G401.6 (cell line): ENCODE measurements at regions not wholly inside any gene's neighbourhood (a gene's known extent, or its start where the extent isn't known, plus 50 kb on each side); places are given as distances from the start of the nearest gene placed in this dataset.

Source experiments
- FAIRE-seq: peaks from 2 replicates; lab custom pipeline; 2012; peaks lifted over from hg19 to GRCh38; lab: Jason Lieb, UNC

DNA sequence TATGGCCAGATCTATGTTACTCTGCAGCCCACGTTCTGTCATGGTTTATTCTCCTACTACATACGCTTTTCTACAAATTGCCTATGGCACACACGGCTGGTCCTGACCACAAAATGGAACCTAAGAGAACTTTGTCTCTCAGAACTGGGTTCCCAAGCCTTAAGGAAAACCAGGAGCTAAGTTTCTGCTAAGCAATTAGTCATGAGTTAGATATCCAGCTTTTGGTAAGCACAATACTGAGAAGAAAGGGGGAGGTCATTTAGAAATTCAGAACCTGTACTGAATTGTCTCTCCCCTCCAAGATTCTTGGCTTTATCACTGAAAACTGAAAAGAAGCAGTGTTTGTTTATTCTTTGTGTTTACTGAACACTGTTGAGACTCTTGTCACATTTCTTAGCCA lies 283.5 kb upstream of the TANK start:
- no peak for FAIRE-seq

DNA sequence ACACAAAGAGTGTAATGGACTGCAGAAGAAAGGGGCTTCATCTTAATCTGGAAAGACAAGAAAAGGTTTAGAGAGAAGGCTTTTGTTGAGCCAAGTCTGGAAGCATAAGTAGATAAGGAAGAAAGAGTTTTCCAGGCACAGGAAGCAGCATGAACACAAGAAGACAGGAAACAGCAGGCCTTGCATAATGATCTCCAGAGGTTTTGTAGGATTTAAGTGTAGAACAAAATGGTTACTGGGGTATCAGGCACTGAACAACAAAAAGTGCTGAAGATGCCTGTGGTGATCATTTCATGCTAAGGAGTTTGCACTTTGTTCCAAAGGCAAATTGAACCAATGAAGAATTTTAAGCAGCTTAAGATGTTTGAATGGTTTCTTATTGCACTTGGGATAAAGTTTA lies 281.6 kb upstream of the TANK start:
- FAIRE-seq, result no peak

DNA sequence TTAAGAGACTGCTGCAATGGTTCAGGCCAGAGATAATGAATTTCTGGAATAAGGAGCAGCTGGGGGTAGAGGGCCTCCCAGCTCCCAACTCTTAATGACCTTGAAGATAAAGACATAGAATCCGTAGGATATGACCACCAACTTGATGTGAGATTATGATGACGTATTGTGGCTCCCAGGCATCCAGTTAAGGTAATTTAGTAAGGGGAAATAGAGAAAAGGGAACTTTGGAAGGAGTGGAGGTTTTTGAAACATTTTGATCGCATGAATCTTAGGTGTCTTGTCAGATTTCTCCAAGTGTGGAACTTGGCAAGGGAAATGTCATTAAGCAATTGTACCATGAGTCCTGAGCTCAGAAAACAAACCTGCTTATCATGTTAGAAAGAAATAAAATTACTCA lies 277.3 kb upstream of the TANK start:
- FAIRE-seq, result no peak

DNA sequence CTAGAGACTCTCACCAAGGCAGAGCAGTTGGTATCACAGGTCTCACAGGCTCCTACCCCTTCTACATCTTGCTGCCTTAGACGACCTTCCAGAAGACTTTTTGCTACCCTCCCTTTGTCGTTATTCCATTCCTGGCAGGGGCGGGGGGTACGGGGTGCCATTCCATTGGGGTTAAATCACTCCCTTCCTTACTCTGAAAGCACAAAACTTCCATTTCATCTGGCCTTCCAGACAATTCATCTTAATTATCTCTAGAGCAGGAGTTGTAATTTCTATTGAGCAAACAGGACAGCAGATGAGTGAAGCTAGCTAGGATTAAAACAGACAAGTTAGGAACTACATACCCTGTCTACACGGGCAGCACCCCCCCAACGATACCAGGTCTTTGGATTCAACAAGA lies 276.2 kb upstream of the TANK start:
- FAIRE-seq, result no peak

DNA sequence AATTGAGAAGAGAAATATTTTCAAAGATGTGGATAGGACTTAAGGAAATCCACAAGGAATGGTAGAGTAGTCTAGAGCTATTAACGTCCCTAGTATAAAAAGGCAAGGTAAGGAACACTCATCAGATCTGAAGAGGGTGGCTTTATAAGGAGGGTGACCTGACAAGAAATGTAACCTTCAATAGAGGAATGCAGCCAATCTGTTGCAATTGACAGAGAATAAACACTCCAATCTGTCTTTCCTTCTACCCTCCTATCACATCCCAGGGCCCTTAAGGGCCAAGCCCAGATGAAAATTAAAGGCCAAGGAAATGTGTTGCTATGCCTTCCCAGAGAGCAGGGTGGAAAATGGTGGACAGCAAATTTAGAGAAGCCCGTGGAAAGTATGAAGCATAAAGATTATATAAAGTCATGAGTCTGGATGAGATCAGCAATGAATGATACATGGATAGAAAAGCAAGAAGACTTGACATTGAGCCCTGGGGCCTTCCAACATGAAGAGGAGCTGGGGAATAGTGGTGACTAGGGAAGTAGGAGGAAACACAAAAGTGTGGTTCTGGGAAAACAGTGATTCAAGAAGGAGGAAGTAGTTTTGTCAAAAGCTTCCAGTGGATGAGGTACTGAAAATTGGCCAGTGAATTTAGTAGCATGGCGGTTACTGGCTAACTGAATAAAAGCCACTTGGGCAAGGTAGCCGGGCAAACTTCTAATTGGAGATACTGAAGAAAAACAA lies 270.6 kb upstream of the TANK start:
- no peak for FAIRE-seq

DNA sequence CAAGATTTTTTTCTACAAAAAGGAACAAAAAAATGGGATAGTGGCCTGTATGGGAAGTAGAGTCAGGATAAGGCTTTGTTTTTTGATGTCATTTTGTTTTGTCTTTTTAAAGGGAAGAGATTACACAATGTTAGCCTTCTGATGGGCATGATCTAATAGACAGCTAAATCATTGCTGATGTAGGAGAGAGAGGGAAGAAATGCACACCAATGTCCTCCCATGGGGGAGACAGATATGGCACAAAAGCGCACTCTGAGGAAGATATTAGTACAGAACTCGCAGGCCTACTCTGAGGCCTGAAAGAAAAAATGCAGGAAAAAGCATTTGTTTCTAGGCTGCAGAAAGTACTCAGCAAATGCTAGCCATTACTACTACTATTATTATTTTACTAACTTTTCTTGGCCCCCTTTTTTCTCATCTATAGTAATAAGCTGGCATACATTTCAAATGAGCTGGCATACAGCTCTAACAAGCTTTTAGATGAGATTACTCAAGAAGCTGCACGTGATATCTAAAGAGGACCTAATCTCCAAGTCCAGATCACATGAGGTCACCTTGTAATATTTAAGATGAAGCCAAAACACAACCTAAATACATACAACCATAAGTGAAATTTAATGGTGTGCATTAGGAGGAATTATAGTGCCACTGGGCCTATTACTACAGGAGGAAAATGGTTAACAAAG lies 269.4 kb upstream of the TANK start:
- FAIRE-seq, result no peak

DNA sequence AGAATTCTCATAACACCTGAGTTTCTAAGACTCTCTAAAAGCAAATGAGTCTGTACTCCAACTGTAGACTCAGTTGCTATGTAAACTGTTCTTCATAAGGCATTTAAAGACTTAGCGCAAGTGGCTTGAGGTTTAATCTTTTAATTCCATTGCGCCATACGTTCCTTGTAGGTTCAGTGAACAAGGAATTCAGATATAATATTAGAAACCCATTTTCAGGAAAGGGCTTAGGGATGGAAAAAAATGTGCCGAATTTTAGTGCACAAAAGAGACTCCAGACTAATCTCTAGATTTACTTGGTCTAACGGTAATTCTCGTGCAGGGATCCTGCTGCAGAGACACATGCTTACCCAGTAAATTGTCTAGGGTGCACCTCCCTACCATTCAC lies 268.9 kb upstream of the TANK start:
- peak; percentile 17 for FAIRE-seq

DNA sequence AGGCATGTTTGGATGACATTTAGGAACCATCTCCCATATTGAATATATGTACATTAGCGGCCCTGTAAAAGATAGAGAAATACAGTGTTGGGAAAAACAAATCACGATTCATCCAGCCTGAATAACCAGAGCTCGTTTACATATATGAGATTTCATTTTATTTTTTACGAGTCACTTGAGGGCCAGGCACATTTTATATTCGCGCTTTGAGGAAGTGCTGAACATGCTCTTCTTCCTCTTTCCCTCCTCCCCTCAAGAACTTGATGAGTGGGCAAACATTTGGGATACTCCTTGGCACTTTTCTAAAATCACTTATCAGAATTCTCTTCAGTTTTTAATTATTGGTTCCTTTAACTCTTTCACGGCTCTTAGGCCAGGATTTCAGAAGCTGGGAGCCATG lies 268.0 kb upstream of the TANK start:
- FAIRE-seq, result no peak

DNA sequence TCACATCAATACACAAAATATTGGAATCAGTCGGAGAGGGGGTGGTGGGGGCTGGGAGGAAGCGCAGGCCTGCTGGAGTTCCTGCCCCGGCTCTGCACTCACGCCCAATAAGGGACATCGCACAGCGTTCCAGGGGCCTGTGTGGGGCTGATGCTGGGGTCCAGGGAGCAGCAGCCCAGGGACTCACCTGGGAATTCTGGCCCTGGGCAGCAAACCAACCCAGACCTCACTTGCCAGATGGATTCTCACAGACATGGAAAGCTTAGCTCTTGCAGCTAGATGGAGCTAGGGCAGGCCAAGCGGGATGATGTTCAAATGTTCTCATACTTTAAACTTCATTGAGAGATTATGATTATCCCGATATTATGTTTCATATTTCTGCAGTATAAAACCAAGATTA lies 266.6 kb upstream of the TANK start:
- FAIRE-seq, result no peak

DNA sequence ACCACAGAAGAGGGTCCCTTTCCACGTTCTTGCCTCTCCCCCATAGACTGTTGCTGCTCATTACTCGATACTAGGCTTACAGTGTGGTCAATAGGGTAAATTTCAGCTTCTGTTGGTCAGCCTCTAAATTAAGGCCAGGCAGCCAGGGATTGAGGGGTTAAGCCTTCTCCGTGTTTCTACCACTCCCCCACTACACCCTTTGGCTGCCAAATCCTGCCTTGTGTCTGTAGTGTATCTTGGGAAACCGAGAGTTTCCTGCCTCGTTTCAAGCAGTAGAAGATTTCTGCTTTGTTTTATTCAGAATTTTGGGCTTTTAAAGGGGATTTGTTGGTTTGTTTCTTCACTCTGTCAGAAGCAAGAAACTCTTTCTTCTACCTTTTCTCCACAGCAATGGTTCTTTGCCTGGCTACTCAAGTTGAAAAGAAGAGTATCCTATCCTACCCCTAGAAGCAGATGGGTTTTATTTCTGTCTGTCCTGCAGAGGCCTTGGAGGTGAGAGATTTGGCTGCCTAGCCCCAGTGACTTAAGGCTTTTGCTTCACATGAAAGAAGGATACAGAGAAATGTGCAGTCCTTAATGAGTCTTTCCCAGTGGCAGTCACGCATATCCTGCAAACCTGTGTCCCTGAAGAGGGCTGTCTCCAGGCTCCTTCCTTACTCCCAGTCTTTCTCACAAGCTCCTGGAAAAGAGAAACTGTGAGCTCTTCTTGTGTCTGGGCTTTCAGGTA lies 261.5 kb upstream of the TANK start:
- FAIRE-seq, result no peak

DNA sequence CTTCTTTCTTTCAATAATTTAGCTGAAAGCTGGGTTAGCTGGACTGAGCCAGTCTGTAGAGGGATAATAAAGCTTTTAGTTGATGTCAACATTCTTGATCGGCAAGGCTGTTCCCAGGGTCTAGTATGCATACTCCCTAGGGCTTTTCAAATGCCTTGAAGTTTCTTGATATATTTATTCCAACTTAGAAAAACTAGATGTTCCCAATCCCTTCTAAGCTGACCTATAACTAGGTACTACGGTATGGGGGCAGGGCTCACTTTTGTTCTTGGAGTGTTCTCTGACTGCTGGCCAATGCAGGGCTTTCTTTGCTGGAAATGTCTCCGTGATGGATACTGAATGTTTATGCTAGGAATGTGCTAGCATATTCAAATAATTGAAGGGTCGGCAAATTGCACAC lies 258.6 kb upstream of the TANK start:
- no peak for FAIRE-seq

DNA sequence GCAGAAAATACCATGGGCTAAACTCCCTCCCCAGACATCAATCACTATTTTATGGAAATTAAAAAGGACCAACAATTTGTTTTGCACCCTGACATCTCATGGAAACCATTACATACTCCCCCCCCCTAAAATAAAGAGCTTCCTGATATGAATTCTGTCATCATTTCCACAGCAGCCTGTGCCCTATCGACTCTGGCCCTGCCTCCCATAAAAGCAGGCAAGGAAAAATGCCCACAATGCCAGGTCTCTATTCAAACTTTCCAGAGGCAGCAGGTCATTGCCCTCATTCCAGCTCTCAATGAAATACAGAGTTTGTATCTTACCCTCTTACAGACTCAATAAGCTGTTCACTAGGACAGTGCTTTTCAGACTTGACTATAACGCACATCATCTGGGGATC lies 254.4 kb upstream of the TANK start:
- FAIRE-seq, result no peak

DNA sequence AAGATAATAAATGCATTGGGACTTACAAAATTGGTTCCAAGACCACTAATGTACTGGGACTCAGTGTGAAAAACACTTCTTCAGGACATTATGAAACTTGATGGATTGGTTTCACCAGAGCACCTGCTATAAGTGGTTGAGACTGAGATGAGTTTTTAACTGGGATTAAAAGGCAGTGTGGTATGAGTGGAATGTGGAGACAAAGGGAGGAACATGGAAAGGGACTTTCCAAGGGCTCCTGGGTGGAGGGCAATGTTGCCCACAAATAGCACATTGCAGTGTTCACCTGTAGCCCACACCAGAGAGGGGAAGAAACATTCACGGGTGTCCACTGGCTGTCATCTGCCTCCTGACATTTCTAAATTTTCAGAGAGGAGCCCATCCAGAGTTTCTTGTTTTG lies 253.3 kb upstream of the TANK start:
- peak; percentile 93 for FAIRE-seq

DNA sequence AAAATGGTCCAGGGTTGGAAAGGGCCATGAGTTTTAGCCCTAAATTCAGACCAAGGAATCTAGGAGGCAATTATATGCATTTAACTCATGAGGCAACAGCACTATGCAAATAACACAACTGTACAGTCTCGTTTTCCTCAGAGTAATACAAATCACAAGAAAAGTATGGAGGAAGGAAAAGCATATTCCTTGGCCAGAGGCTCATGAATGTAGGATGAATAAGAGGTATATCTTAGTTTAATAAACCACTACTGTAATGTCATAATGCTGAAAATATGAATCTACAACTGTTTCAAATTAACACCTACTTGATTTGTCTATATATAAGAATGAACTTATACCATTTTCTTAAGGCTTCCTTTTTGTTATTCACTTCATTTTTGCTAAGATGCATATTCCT lies 252.5 kb upstream of the TANK start:
- FAIRE-seq, result no peak

DNA sequence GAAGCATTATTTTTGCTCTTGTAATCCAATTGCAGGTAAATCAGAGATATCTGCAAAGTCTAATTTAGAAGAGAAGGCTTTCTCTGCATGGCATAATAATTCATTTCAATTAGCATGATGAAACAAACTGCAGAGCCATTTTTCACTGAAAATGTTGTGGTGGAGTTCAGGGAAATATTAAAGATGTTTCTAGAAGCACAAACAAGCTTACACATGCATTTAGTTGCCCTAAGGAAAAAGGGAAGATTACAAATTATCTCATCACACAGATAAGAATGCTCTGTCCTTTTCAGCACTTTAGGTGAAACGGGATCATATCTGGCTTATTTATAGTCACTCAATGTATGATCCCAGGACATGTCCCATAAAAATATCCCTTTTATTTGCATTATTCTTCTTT lies 252.1 kb upstream of the TANK start:
- FAIRE-seq, result no peak

DNA sequence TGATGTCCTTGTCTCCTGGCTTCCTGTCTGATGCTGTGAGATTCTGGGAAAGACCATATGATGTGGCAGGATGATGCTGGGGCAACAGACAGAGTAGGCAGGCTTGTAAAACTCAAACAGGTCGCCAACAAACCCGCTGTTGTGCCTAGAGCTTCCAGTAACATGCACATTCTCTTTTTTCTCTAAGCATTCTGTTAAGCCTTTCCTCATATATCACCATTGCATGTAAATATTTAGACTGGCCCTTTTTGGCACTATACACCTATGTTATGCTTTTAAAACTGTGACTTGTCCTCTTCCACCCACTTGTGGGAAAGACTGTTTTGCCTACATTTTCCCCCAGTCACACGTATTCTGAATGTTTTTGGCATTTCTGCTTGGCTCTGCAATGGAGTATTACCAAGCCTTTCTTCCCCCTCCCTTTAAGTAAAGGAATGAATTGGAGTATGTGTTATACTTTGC lies 250.4 kb upstream of the TANK start:
- FAIRE-seq, result peak; percentile 25

DNA sequence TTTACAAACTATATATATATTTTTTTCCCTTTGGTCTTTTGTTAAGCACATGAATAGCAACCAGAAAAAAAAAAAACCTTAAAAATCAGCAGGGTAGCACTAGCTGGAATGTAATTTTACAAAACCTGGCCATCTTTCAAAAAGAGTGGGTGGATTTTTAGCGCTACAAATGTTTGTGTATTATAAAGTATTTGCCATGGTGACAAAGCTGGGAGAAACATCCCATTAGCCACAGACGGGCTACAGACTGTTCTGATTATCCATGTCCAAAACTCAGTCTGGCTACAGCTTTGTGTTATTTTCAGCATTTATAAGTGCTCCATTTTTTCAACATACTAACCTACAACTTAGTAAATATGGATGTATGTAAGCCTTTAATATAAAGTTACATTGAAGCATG lies 249.5 kb upstream of the TANK start:
- no peak for FAIRE-seq

DNA sequence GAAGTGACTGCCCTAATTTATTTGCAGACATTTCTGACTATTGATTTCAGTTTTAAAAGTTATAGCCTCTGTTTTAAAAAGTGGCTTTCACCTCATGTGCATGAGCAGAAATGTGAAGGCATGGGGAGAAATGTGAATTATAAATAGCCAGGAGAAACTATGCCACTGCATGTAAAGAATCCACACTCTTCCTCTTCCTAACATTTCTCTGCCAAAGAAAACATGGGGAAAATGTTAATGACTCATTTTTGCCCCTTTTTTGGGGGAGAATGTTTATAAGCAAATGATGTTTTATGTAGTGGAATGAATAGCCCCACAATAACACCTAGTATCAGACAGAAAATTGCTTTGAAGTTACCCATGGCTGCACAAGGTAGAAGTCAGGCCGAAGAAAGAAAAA lies 249.0 kb upstream of the TANK start:
- FAIRE-seq, result no peak

DNA sequence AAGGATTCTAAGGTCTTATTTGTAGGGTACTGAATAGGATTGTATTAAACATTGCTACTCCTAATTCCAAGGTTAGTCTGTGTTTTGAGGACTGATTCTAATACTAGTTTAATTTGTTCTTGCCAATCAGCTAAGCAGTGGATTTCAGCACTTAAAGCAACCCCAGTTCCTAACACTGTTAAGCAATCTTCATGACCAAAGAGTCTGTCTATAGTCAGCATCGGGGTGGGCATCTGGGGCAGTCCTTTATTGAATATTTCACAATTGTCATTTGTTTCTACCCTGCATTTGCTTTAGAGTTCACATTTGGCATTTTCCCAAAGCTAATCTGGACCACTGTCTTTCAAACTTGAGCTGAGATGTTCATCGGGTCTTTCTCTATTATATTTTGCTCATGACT lies 248.0 kb upstream of the TANK start:
- FAIRE-seq, result no peak

DNA sequence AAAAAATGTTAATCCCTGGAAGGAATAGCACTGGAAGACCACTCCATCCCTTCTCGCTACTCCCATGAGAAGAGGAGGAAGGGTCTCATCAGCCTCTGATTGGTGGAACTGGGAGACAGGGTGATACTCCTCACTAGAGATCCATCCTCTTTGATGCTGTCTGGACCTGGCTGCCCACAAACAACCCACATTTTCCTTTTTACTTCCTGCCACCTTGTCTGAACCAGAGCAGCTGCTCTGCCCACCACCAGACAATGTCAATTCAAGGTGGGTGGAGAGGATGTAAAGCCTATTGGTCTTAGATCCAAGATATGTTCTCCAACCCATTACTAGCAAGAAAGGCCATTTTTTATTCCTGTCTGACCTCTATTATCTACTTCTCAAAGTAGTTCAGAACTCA lies 246.9 kb upstream of the TANK start:
- no peak for FAIRE-seq

DNA sequence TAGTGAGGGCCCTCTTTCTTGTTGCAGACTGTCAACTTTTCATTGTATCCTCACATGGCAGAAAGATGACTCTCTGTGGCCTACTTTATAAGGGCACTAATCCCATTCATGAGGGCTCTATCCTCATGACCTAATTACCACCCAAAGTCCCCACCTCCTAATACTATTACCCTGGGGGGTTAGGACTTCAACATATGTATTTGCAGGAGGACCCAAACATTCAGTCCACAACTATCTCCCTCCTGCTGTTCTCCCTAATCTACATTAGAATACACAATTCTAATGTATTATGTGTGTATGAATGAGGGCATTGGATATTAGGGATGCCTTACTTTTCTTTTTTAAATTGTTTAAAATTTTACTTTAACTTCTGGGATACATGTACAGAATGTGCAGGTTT lies 246.0 kb upstream of the TANK start:
- no peak for FAIRE-seq

DNA sequence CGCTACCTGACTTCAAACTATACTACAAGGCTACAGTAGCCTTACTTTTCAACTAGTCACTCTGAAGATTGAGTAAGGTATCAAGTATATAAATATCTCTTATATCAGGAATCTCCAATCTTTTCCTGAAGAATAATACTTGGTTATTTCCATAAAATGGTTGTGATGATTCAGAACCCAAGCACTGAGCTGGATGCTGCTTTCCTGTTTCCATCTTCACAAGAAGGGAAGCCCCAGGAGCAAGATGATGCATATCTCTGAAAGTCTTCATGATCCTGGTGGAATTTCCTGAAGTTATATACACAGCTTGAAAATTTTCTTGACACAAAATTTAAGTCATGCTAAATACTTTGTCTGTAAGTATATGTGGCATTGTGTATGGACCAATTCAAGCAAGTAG lies 243.9 kb upstream of the TANK start:
- FAIRE-seq, result no peak

DNA sequence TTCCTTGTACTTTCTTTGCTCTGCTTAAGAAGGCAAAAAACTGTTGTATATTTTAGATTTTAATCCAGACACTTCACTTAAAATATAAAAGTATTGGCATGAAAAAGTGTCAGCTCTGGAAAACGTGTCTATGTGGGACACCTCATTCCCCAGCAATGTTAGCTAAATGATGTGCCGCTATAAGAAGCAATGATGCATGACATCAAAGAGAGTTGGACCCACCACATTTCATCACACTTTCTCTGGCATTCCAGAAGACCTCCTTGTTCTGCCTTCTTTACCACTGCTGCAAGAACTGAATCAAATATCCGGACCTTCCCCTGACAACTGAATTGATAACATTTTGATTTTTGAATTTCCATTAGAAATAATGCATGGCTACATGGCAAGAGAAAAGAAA lies 242.4 kb upstream of the TANK start:
- FAIRE-seq, result no peak

DNA sequence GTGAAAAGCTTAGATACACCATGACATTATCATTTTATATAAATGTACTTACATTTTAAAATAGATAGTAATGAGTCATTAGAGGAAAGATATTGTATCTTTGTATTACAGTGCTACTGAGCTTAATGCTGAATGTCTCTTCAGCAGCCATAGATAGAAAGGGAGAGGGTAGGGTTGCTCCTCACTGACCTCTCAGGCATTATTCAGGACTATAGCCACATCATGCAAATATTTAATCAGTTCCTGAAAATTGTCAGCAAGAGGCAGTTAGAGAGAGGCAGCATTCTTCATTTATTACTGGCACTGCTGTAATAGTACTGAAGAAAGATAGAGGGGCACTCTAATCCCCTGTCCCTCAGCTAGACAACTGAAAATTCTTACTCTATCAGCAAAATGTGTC lies 242.0 kb upstream of the TANK start:
- FAIRE-seq, result no peak
